ENCODE measurements at regions not wholly inside any gene's neighbourhood (a gene's known extent, or its start where the extent isn't known, plus 50 kb on each side); places are given as distances from the start of the nearest gene placed in this dataset.

DNA sequence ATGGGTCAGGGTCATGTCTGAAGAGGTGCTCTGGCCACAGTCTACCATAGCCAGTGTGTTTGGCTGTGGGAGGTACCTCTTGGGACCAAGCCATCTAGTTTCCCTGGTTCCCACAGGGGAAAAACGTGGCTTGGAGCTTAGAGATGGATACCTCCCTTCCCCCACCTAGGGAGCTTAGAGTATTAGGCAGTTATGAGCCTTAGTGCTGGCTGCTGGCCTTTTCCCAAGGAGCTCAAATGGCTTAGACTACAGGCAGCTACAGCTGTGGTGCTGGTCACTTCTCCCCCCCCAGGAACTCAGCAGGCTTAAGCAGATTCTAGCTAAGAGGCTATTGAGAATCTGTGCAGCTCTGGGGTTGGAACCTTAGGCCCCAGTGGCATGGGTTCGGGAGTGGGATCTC, 591.2 kb downstream of the NSUN3 start:
- BruUV-seq (replicated peaks), result no TSS peak
- ATAC-seq, result no peak
- H3K27ac ChIP-seq (ENCODE audit: low read length), result no peak overlapping the region
- H3K4me3 ChIP-seq (ENCODE audit: low read length), result no peak overlapping the region
- H3K9me2 ChIP-seq (replicated peaks; ENCODE audit: low read length), result no peaks in the 10 kb centered on the region
- H3K4me2 ChIP-seq (ENCODE audit: low read length), result no peak overlapping the region
- no peak for TF ChIP-seq EZH2 (IDR thresholded peaks at IDR 0.05; ENCODE audit: low read length, unreplicated experiment)
- no peak for TF ChIP-seq EZH2phosphoT487 (IDR thresholded peaks at IDR 0.05; ENCODE audit: borderline replicate concordance, low read length)
- TF ChIP-seq, protein P1, sequence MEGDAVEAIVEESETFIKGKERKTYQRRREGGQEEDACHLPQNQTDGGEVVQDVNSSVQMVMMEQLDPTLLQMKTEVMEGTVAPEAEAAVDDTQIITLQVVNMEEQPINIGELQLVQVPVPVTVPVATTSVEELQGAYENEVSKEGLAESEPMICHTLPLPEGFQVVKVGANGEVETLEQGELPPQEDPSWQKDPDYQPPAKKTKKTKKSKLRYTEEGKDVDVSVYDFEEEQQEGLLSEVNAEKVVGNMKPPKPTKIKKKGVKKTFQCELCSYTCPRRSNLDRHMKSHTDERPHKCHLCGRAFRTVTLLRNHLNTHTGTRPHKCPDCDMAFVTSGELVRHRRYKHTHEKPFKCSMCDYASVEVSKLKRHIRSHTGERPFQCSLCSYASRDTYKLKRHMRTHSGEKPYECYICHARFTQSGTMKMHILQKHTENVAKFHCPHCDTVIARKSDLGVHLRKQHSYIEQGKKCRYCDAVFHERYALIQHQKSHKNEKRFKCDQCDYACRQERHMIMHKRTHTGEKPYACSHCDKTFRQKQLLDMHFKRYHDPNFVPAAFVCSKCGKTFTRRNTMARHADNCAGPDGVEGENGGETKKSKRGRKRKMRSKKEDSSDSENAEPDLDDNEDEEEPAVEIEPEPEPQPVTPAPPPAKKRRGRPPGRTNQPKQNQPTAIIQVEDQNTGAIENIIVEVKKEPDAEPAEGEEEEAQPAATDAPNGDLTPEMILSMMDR (conservative IDR thresholded peaks at IDR 0.05; ENCODE audit: low read depth, low read length), result no peak
- H3K9me3 ChIP-seq (ENCODE audit: low read length), result 0 out of 2 replicates have a peak, but pooled peaks cover 4% of the 10 kb centered on the region
- H3K4me1 ChIP-seq (ENCODE audit: insufficient read depth, low read length), result no peaks in the 10 kb centered on the region
- no peak overlapping the region for H2AFZ ChIP-seq (ENCODE audit: low read length)
- H3K79me2 ChIP-seq (ENCODE audit: low read length), result no peaks in the 10 kb centered on the region
- POLR2A ChIA-PET (ENCODE audit: unreplicated experiment), result no interaction called here
- H3K27me3 ChIP-seq (ENCODE audit: low read length), result no peaks in the 10 kb centered on the region
- H4K20me1 ChIP-seq (ENCODE audit: low read length), result no peaks in the 10 kb centered on the region
- intact Hi-C loops (cut with micrococcal nuclease), result no loop called here
- DNase-seq, result no peak
- no peak overlapping the region for H3K9ac ChIP-seq (ENCODE audit: low read length)
- H3K36me3 ChIP-seq (ENCODE audit: low read depth, low read length), result no peaks in the 10 kb centered on the region
- H3F3A ChIP-seq (ENCODE audit: low read length, unreplicated experiment), result no peaks in the 10 kb centered on the region
- CTCF ChIA-PET, result no interaction called here

DNA sequence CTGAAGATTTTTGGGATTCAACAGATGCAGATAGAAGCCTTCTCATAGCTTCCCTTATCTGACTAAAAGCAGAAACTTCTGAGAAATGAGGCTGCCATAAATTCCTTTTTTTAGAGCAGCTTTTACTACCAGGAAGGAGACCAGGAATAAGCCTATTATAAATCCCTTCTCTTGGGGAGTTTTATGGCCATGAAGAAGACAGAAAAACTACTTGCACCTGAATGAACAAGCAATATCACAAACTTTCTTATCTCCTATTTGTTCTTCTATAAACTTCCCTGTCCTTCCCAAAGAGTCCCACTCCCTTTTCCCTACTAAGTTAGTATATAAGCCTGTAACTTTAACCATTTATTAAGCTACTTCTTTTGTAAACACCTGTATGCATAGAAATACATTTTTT, 603.1 kb downstream of the NSUN3 start:
- no peaks in the 10 kb centered on the region for H3K9me2 ChIP-seq (replicated peaks; ENCODE audit: low read length)
- no peaks in the 10 kb centered on the region for H3K27me3 ChIP-seq (ENCODE audit: low read length)
- DNase-seq, result no peak
- no peaks in the 10 kb centered on the region for H3K9me3 ChIP-seq (ENCODE audit: low read length)
- H3K4me3 ChIP-seq (ENCODE audit: low read length), result no peak overlapping the region
- no peaks in the 10 kb centered on the region for H3K4me1 ChIP-seq (ENCODE audit: insufficient read depth, low read length)
- no peak for ATAC-seq
- intact Hi-C loops (cut with micrococcal nuclease), result no loop called here
- TF ChIP-seq EZH2 (IDR thresholded peaks at IDR 0.05; ENCODE audit: low read length, unreplicated experiment), result no peak
- TF ChIP-seq, protein P1 (conservative IDR thresholded peaks at IDR 0.05; ENCODE audit: low read depth, low read length), result no peak
- TF ChIP-seq EZH2phosphoT487 (IDR thresholded peaks at IDR 0.05; ENCODE audit: borderline replicate concordance, low read length), result no peak
- no peak overlapping the region for H3K27ac ChIP-seq (ENCODE audit: low read length)
- H3F3A ChIP-seq (ENCODE audit: low read length, unreplicated experiment), result no peaks in the 10 kb centered on the region
- BruUV-seq (replicated peaks), result no TSS peak
- ChIA-PET CTCF (no interaction called here), POLR2A (ENCODE audit: unreplicated experiment) (no interaction called here)
- no peak overlapping the region for H2AFZ ChIP-seq (ENCODE audit: low read length)
- H3K36me3 ChIP-seq (ENCODE audit: low read depth, low read length), result no peaks in the 10 kb centered on the region
- no peak overlapping the region for H3K9ac ChIP-seq (ENCODE audit: low read length)
- H3K4me2 ChIP-seq (ENCODE audit: low read length), result no peak overlapping the region
- no peaks in the 10 kb centered on the region for H4K20me1 ChIP-seq (ENCODE audit: low read length)
- no peaks in the 10 kb centered on the region for H3K79me2 ChIP-seq (ENCODE audit: low read length)

DNA sequence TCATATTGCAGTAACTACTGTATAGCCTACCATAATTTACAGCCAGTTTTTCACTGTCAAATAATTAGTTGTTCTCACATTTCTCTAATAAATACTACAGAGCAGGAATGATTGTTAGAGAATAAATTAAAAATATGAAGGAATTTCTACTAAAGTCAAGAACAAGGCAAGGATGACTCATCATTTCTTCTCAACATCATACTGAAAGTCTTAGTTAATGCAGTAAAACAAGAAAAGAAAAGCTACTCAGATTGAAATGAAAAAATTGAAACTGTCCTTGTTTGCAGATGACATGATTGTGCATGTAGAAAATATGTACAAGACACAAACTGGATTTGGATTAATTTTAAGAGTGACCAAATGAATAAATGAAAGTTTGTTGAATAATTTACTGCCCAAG, 608.2 kb downstream of the NSUN3 start:
- no peaks in the 10 kb centered on the region for H3F3A ChIP-seq (ENCODE audit: low read length, unreplicated experiment)
- intact Hi-C loops (cut with micrococcal nuclease), result no loop called here
- H3K4me3 ChIP-seq (ENCODE audit: low read length), result no peak overlapping the region
- no peak overlapping the region for H2AFZ ChIP-seq (ENCODE audit: low read length)
- ChIA-PET CTCF (interaction anchor here (1.1 kb wide), 1 partner anchor 15 kb away, joined by 3 read pairs; no protein-coding TSS in a partner anchor), POLR2A (ENCODE audit: unreplicated experiment) (no interaction called here)
- TF ChIP-seq EZH2 (IDR thresholded peaks at IDR 0.05; ENCODE audit: low read length, unreplicated experiment) (no peak), EZH2phosphoT487 (IDR thresholded peaks at IDR 0.05; ENCODE audit: borderline replicate concordance, low read length) (no peak)
- TF ChIP-seq, protein P1 (conservative IDR thresholded peaks at IDR 0.05; ENCODE audit: low read depth, low read length), result no peak
- no TSS peak for BruUV-seq (replicated peaks)
- no peak overlapping the region for H3K9ac ChIP-seq (ENCODE audit: low read length)
- H3K79me2 ChIP-seq (ENCODE audit: low read length), result no peaks in the 10 kb centered on the region
- DNase-seq, result no peak
- H3K9me2 ChIP-seq (replicated peaks; ENCODE audit: low read length), result no peaks in the 10 kb centered on the region
- no peaks in the 10 kb centered on the region for H3K4me1 ChIP-seq (ENCODE audit: insufficient read depth, low read length)
- no peak for ATAC-seq
- H3K27me3 ChIP-seq (ENCODE audit: low read length), result no peaks in the 10 kb centered on the region
- no peaks in the 10 kb centered on the region for H3K9me3 ChIP-seq (ENCODE audit: low read length)
- no peaks in the 10 kb centered on the region for H3K36me3 ChIP-seq (ENCODE audit: low read depth, low read length)
- no peak overlapping the region for H3K27ac ChIP-seq (ENCODE audit: low read length)
- H3K4me2 ChIP-seq (ENCODE audit: low read length), result no peak overlapping the region
- no peaks in the 10 kb centered on the region for H4K20me1 ChIP-seq (ENCODE audit: low read length)

All from PC-3 (cell line).